LHCN-M2 (cell line): ENCODE measurements at regions not wholly inside any gene's neighbourhood (a gene's known extent, or its start where the extent isn't known, plus 50 kb on each side); places are given as distances from the start of the nearest gene placed in this dataset.
"Not testable (repeated sequence)": the region's sequence is repeated elsewhere in the genome, so short reads cannot be mapped to it uniquely, and the experiment has no call there.

Experiments
- DNase-seq: peaks from one replicate; pipeline ENCODE4 v3.0.0-alpha.2; 2012; ENCODE audit warnings: low read depth

GRCh38 chr11:43123443-43123842 lies 188.4 kb upstream of the API5 start:
- DNase-seq = no peak

- no peak for DNase-seq
Measured at GRCh38 chr11:43124272-43124935, 187.4 kb upstream of the API5 start.

GRCh38 chr11:43129329-43129728 lies 182.5 kb upstream of the API5 start:
- DNase-seq = no peak

GRCh38 chr11:43130616-43131015 lies 181.2 kb upstream of the API5 start:
- DNase-seq = no peak

- no peak for DNase-seq
Measured at GRCh38 chr11:43135966-43136534, 175.7 kb upstream of the API5 start.

- DNase-seq = no peak
Measured at GRCh38 chr11:43138621-43139140, 173.1 kb upstream of the API5 start.

- DNase-seq = no peak
Measured at GRCh38 chr11:43145653-43146052, 166.1 kb upstream of the API5 start.

- no peak for DNase-seq
Measured at GRCh38 chr11:43150697-43151096, 161.1 kb upstream of the API5 start.

GRCh38 chr11:43164831-43165230 lies 147.0 kb upstream of the API5 start:
- no peak for DNase-seq

GRCh38 chr11:43165393-43165792 lies 146.4 kb upstream of the API5 start:
- DNase-seq = not testable (repeated sequence)

- DNase-seq = not testable (repeated sequence)
Measured at GRCh38 chr11:43168241-43168640, 143.6 kb upstream of the API5 start.

- DNase-seq = no peak
Measured at GRCh38 chr11:43172477-43172876, 139.3 kb upstream of the API5 start.

GRCh38 chr11:43177975-43178374 lies 133.8 kb upstream of the API5 start:
- no peak for DNase-seq

GRCh38 chr11:43194459-43194858 lies 117.3 kb upstream of the API5 start:
- not testable (repeated sequence) for DNase-seq

- DNase-seq = no peak
Measured at GRCh38 chr11:43197379-43197778, 114.4 kb upstream of the API5 start.

GRCh38 chr11:43200031-43200430 lies 111.8 kb upstream of the API5 start:
- DNase-seq = no peak

- no peak for DNase-seq
Measured at GRCh38 chr11:43212279-43212678, 99.5 kb upstream of the API5 start.

- DNase-seq = no peak
Measured at GRCh38 chr11:43214471-43214870, 97.3 kb upstream of the API5 start.

GRCh38 chr11:43217849-43218248 lies 93.9 kb upstream of the API5 start:
- DNase-seq = no peak

- DNase-seq = no peak
Measured at GRCh38 chr11:43222215-43222614, 89.6 kb upstream of the API5 start.

GRCh38 chr11:43223026-43223425 lies 88.8 kb upstream of the API5 start:
- no peak for DNase-seq

GRCh38 chr11:43234881-43235280 lies 76.9 kb upstream of the API5 start:
- DNase-seq = no peak

- no peak for DNase-seq
Measured at GRCh38 chr11:43238341-43238740, 73.5 kb upstream of the API5 start.
